HCT116 (cell line): ENCODE measurements at regions not wholly inside any gene's neighbourhood (a gene's known extent, or its start where the extent isn't known, plus 50 kb on each side); places are given as distances from the start of the nearest gene placed in this dataset.

ENCODE experiments used
- ATAC-seq: fragments of 200-7000 bp; cut with Tn5 transposase; 2 replicates; pipeline ENCODE4 v1.9.1; 2020; ENCODE audit warnings: mild to moderate bottlenecking, moderate library complexity
- BruUV-seq: library from RNA; stranded (reverse); fragments of 400-500 nt; replicated peaks from 2 replicates; lab custom pipeline; 2021; lab: Mats Ljungman, UMichigan
- CTCF ChIA-PET: fragments of 300-600 bp; sonication (Branson Sonifier 250); formaldehyde crosslinking; loops from one replicate; lab custom pipeline; 2021; ENCODE audit warnings: antibody characterized with exemption; lab: Charles Lee
- POLR2A ChIA-PET: fragments of 300-600, 350-600 bp; sonication (Branson Sonifier 250); formaldehyde crosslinking; loops from one replicate; lab custom pipeline; 2021; ENCODE audit warnings: antibody characterized with exemption; lab: Charles Lee
- RAD21 ChIA-PET, 2 experiments: fragments of 300-600 bp; sonication (Branson Sonifier 250); formaldehyde crosslinking; loops; one replicate each; lab custom pipeline; 2023; ENCODE audit warnings: low total read pairs in 2 of 2; ENCODE audit not compliant: uncharacterized antibody in 2 of 2, unreplicated experiment in 2 of 2, low non-redundant PET in 1 of 2; lab: Charles Lee
- DNase-seq: peaks from one replicate; pipeline ENCODE4 v3.0.0-alpha.2; 2010; ENCODE audit warnings: low read depth, low spot score
- H2AFZ ChIP-seq: fragments of 200-600 bp; shearing (Covaris generic), sonication (generic); 2 replicates; pipeline ENCODE4 v1.6.1; 2017; ENCODE audit warnings: low read depth, mixed run types, mixed read lengths, antibody characterized with exemption, low read length; ENCODE audit not compliant: poor library complexity, severe bottlenecking
- H3K27ac ChIP-seq: 2 replicates; pipeline ENCODE4 v1.5.1; 2012; ENCODE audit warnings: low read depth, low read length
- H3K27me3 ChIP-seq: fragments of 200-600 bp; sonication (generic); 2 replicates; pipeline ENCODE4 v1.6.1; 2016; ENCODE audit warnings: mixed run types, low read length, mixed read lengths; ENCODE audit not compliant: insufficient read depth
- H3K36me3 ChIP-seq, 2 experiments: fragments of 200-500 bp in 1 of 2; fragments of 200-600 bp in 1 of 2; sonication (Bioruptor generic) in 1 of 2; sonication (generic) in 1 of 2; 2 replicates each; pipeline versions ENCODE4 v1.5.1 to v1.6.1; 2014 to 2016; ENCODE audit warnings: low read length in 2 of 2, inconsistent platforms in 1 of 2, mixed read lengths in 1 of 2, mixed run types in 1 of 2; ENCODE audit not compliant: insufficient read depth in 2 of 2, control insufficient read depth in 1 of 2
- H3K4me1 ChIP-seq, 2 experiments: fragments of 200-600 bp in 1 of 2; sonication (generic) in 1 of 2; 2 replicates each; pipeline versions ENCODE4 v1.5.1 to v1.6.1; 2012 to 2017; ENCODE audit warnings: low read length in 2 of 2, inconsistent platforms in 1 of 2, mild to moderate bottlenecking in 1 of 2, mixed read lengths in 1 of 2, mixed run types in 1 of 2, moderate library complexity in 1 of 2; ENCODE audit not compliant: insufficient read depth in 2 of 2, control insufficient read depth in 1 of 2
- H3K4me2 ChIP-seq: fragments of 200-600 bp; sonication (generic); 2 replicates; pipeline ENCODE4 v1.6.1; 2017; ENCODE audit warnings: mixed run types, low read length, mixed read lengths
- H3K4me3 ChIP-seq, 2 experiments: fragments of 200-600 bp in 1 of 2; sonication (generic) in 1 of 2; replicated peaks in 1 of 2; 2 replicates each; pipeline ENCODE4 v1.5.1; 2011 to 2016; ENCODE audit warnings: low read length in 2 of 2, control low read depth in 1 of 2, low read depth in 1 of 2, mild to moderate bottlenecking in 1 of 2, mixed read lengths in 1 of 2, mixed run types in 1 of 2
- H3K79me2 ChIP-seq: fragments of 200-600 bp; sonication (generic); 2 replicates; pipeline ENCODE4 v1.6.1; 2017; ENCODE audit warnings: mild to moderate bottlenecking, mixed run types, low read length, moderate library complexity, mixed read lengths; ENCODE audit not compliant: insufficient read depth
- H3K9ac ChIP-seq: fragments of 200-600 bp; sonication (generic); 2 replicates; pipeline ENCODE4 v1.6.1; 2016; ENCODE audit warnings: low read length, mixed read lengths
- H3K9me2 ChIP-seq: fragments of 200-600 bp; sonication (generic), shearing (Covaris generic); 2 replicates; pipeline ENCODE4 v1.6.1; 2017; ENCODE audit warnings: mixed run types, mild to moderate bottlenecking, moderate library complexity; ENCODE audit not compliant: insufficient read depth
- H3K9me3 ChIP-seq, 2 experiments: fragments of 200-500 bp in 1 of 2; fragments of 200-600 bp in 1 of 2; sonication (Bioruptor generic) in 1 of 2; sonication (generic) in 1 of 2; 2 replicates each; pipeline ENCODE4 v1.6.1; 2014 to 2017; ENCODE audit warnings: low read length in 2 of 2, mixed read lengths in 2 of 2, inconsistent platforms in 1 of 2, low read depth in 1 of 2, mild to moderate bottlenecking in 1 of 2, mixed run types in 1 of 2, moderate library complexity in 1 of 2; ENCODE audit not compliant: control insufficient read depth in 1 of 2, insufficient read depth in 1 of 2
- H4K20me1 ChIP-seq: fragments of 200-600 bp; sonication (generic), shearing (Covaris generic); 2 replicates; pipeline ENCODE4 v1.6.1; 2017; ENCODE audit warnings: mixed run types, mild to moderate bottlenecking, moderate library complexity; ENCODE audit not compliant: insufficient read depth
- CBX3 ChIP-seq: IDR thresholded peaks from 2 replicates; pipeline ENCODE4 v1.6.1; 2012; ENCODE audit warnings: low read depth
- CEBPB ChIP-seq: IDR thresholded peaks from 2 replicates; pipeline ENCODE4 v1.6.1; 2012; ENCODE audit warnings: low read depth
- CTCF ChIP-seq, 3 experiments: fragments of 200-600 bp in 1 of 3; sonication (generic) in 1 of 3; IDR thresholded peaks in 2 of 3; conservative IDR thresholded peaks in 1 of 3; 2 replicates each; pipeline ENCODE4 v1.5.1; 2012 to 2017; ENCODE audit warnings: low read depth in 2 of 3, low read length in 2 of 3, antibody characterized with exemption in 1 of 3, borderline replicate concordance in 1 of 3, control low read depth in 1 of 3, mild to moderate bottlenecking in 1 of 3, mixed read lengths in 1 of 3, mixed run types in 1 of 3, moderate library complexity in 1 of 3; ENCODE audit not compliant: insufficient read depth in 1 of 3
- EGR1 ChIP-seq: IDR thresholded peaks from 2 replicates; pipeline ENCODE4 v1.6.1; 2012; ENCODE audit warnings: low read depth
- EZH2 ChIP-seq: fragments of 200-600 bp; sonication (generic); IDR thresholded peaks from 2 replicates; pipeline ENCODE4 v1.6.1; 2017; ENCODE audit warnings: antibody characterized with exemption, mixed run types
- EZH2phosphoT487 ChIP-seq: fragments of 200-600 bp; IDR thresholded peaks from 2 replicates; pipeline ENCODE4 v1.6.1; 2018; ENCODE audit warnings: antibody characterized with exemption, borderline replicate concordance
- FOSL1 ChIP-seq: IDR thresholded peaks from 2 replicates; pipeline ENCODE4 v1.6.1; 2012; ENCODE audit warnings: low read depth
- JUND ChIP-seq: IDR thresholded peaks from 2 replicates; pipeline ENCODE4 v1.6.1; 2012
- MAX ChIP-seq: IDR thresholded peaks from 2 replicates; pipeline ENCODE4 v1.6.1; 2012
- POLR2A ChIP-seq: IDR thresholded peaks from 2 replicates; pipeline ENCODE4 v1.7.0; 2011; ENCODE audit warnings: borderline replicate concordance; ENCODE audit not compliant: insufficient read depth, insufficient read length; ENCODE audit errors: extremely low read depth
- POLR2AphosphoS5 ChIP-seq: IDR thresholded peaks from 2 replicates; pipeline ENCODE4 v1.6.1; 2011; ENCODE audit warnings: mild to moderate bottlenecking, low read depth, low read length, moderate library complexity
- RAD21 ChIP-seq: IDR thresholded peaks from 2 replicates; pipeline ENCODE4 v1.6.1; 2012; ENCODE audit warnings: low read depth, mild to moderate bottlenecking
- REST ChIP-seq: IDR thresholded peaks from 2 replicates; pipeline ENCODE4 v1.6.1; 2012; ENCODE audit warnings: low read depth
- SP1 ChIP-seq: IDR thresholded peaks from 2 replicates; pipeline ENCODE4 v1.6.1; 2012; ENCODE audit warnings: low read depth
- SRF ChIP-seq: IDR thresholded peaks from 2 replicates; pipeline ENCODE4 v1.6.1; 2012; ENCODE audit warnings: low read depth
- YY1 ChIP-seq: IDR thresholded peaks from 2 replicates; pipeline ENCODE4 v1.6.1; 2011; ENCODE audit warnings: low read length, low read depth, moderate library complexity, mild to moderate bottlenecking; ENCODE audit not compliant: insufficient replicate concordance; ENCODE audit errors: extremely low read depth
- ZFX ChIP-seq: fragments of 450-650 bp; IDR thresholded peaks from 2 replicates; pipeline ENCODE4 v1.6.1; 2017
- ZNF274 ChIP-seq: fragments of 200-500 bp; sonication (Bioruptor generic); IDR thresholded peaks from 2 replicates; pipeline ENCODE4 v1.6.1; 2014; ENCODE audit warnings: mild to moderate bottlenecking, low read depth, low read length, inconsistent platforms
- intact Hi-C: fragments of 100-400 bp; cut with micrococcal nuclease; formaldehyde crosslinking; loops from 2 replicates; pipeline ENCODE4 v1.10.0; 2022

GRCh38 chr18:30454920-30455319, 587.6 kb downstream of the DSC3 start:
- H3K4me1 ChIP-seq = no peaks in the 10 kb centered on the region
- H4K20me1 ChIP-seq = no peaks in the 10 kb centered on the region
- no peak overlapping the region for H2AFZ ChIP-seq
- no peak overlapping the region for H3K4me2 ChIP-seq
- H3K4me3 ChIP-seq = no peak overlapping the region
- H3K27ac ChIP-seq = no peak overlapping the region
- H3K36me3 ChIP-seq = no peaks in the 10 kb centered on the region
- no peaks in the 10 kb centered on the region; a peak in 1 of 4 replicates for H3K9me3 ChIP-seq
- DNase-seq = no peak
- ChIA-PET RAD21 (no interaction called here), CTCF (interaction anchor here (1.5 kb wide), 1 partner anchor 435 kb away, joined by 4 read pairs; no protein-coding TSS in a partner anchor), POLR2A (no interaction called here)
- no peak for ATAC-seq
- no peaks in the 10 kb centered on the region for H3K9me2 ChIP-seq
- BruUV-seq = no TSS peak
- TF ChIP-seq ZNF274 = no peak
- no peak for TF ChIP-seq MAX
- no peak for TF ChIP-seq EGR1
- no peak for TF ChIP-seq CEBPB
- TF ChIP-seq CTCF (IDR thresholded peaks at IDR 0.05 in 2 of 3, conservative IDR thresholded peaks at IDR 0.05 in 1 of 3; ENCODE audit: borderline replicate concordance in 1 of 3, insufficient read depth in 1 of 3, low read depth in 2 of 3, low read length in 2 of 3) = no peak
- no peak for TF ChIP-seq SRF
- no peak for TF ChIP-seq JUND
- no peak for TF ChIP-seq SP1
- no peak for TF ChIP-seq RAD21
- TF ChIP-seq POLR2A = no peak
- no peak for TF ChIP-seq CBX3
- no peak for TF ChIP-seq YY1
- TF ChIP-seq EZH2 = no peak
- TF ChIP-seq FOSL1 = no peak
- no peak for TF ChIP-seq ZFX
- no peak for TF ChIP-seq EZH2phosphoT487
- no peak for TF ChIP-seq POLR2AphosphoS5
- no peak for TF ChIP-seq REST
- intact Hi-C loops = no loop called here
- no peak overlapping the region for H3K9ac ChIP-seq
- no peaks in the 10 kb centered on the region for H3K79me2 ChIP-seq
- H3K27me3 ChIP-seq = no peaks in the 10 kb centered on the region
